Pancreas (tissue), 10 donors: ENCODE measurements at regions not wholly inside any gene's neighbourhood (a gene's known extent, or its start where the extent isn't known, plus 50 kb on each side); places are given as distances from the start of the nearest gene placed in this dataset.

ENCODE experiments used
- ATAC-seq, 4 donors: fragments of 200-7000 bp; cut with Tn5 transposase; one replicate each; pipeline versions ENCODE4 v1.8.0 to v1.9.1; 2020; ENCODE audit warnings: mild to moderate bottlenecking in 4 of 4, moderate library complexity in 4 of 4
- DNase-seq, 6 donors: peaks; one replicate each; pipeline ENCODE4 v3.0.0-alpha.2; 2020
- FAIRE-seq: peaks from 2 replicates; lab custom pipeline; 2012; peaks lifted over from hg19 to GRCh38; lab: Jason Lieb, UNC
- H3K27ac ChIP-seq, 4 donors: fragments of 200-600 bp; sonication (generic); 1 replicate in 3 of 4; 2 replicates in 1 of 4; pipeline versions ENCODE4 v1.5.0 to v1.8.0; 2020
- H3K27me3 ChIP-seq, 4 donors: fragments of 200-600 bp; one replicate each; pipeline ENCODE4 v1.8.0; 2021
- H3K36me3 ChIP-seq, 3 donors: fragments of 200-600 bp; sonication (generic) in 1 of 3; one replicate each; pipeline versions ENCODE4 v1.5.0 to v1.8.0; 2020 to 2021
- H3K4me1 ChIP-seq, 3 donors: fragments of 200-600 bp; one replicate each; pipeline ENCODE4 v1.8.0; 2021
- H3K4me3 ChIP-seq, 4 donors: fragments of 200-600 bp; sonication (generic) in 2 of 4; one replicate each; pipeline versions ENCODE4 v1.5.0 to v1.8.0; 2020 to 2021
- H3K9me3 ChIP-seq, 4 donors: fragments of 200-600 bp; one replicate each; pipeline ENCODE4 v1.8.0; 2021
- CTCF ChIP-seq, 4 donors: fragments of 200-600 bp; sonication (generic) in 3 of 4; IDR thresholded peaks; one replicate each; pipeline versions ENCODE4 v1.5.0 to v1.8.0; 2021; ENCODE audit warnings: antibody characterized with exemption in 4 of 4
- WGBS, 2 donors: extraction: QIAGEN DNeasy Blood & Tissue Kit; methylation state at CpG; one replicate each; pipeline ENCODE4 v1.1.7; 2013; 5-methylcytosine and 5-hydroxymethylcytosine counted together
- intact Hi-C, 3 donors: fragments of 100-400 bp; cut with DNase I; formaldehyde crosslinking; loops; one replicate each; pipeline versions ENCODE4 v1.11.1 to v1.14.2; 2022
- donor health status: healthy with polysubstance abuse.
- donor health status: DM: no; HTN: no; CAD: no; lungs with moderate emphysema.
- donor health status: DM: no; HTN: no; CAD: no.
- donor health status: control.
- donor health status: control.
- donor health status: Bipolar disorder and iron deficiency.
- donor health status: DM: yes; HTN: yes; CAD: no.
- donor health status: DM: no; HTN: no; CAD: no.
- donor health status: DM: no; HTN: no; CAD: no.
- donor health status: DM: yes; HTN: yes; CAD: no.

GRCh38 chr2:207353836-207354235 lies 175.9 kb upstream of the CREB1 start:
- no peak for ATAC-seq

GRCh38 chr2:207354462-207354861 lies 175.3 kb upstream of the CREB1 start:
- DNase-seq (no peak), FAIRE-seq (no peak), ATAC-seq (no peak)
- Histone ChIP-seq H3K27ac (no peak overlapping the region), H3K36me3 (no peaks in the 10 kb centered on the region), H3K9me3 (no peaks in the 10 kb centered on the region), H3K4me1 (no peaks in the 10 kb centered on the region), H3K4me3 (no peak overlapping the region), H3K27me3 (no peaks in the 10 kb centered on the region)
- WGBS, 2 donors, result 18 to 30% methylated on average over 1 of the region's 1 CpG
- TF ChIP-seq CTCF (IDR thresholded peaks at IDR 0.05), result no peak
- intact Hi-C loops, result no loop called here

More at GRCh38 chr2:207353836-207354235, 175.9 kb upstream of the CREB1 start:
- no peak for TF ChIP-seq CTCF (IDR thresholded peaks at IDR 0.05)
- no peak overlapping the region for H3K27ac ChIP-seq
- FAIRE-seq, result no peak
- no peak for DNase-seq
- H3K4me1 ChIP-seq, result no peaks in the 10 kb centered on the region
- no peak overlapping the region for H3K4me3 ChIP-seq
- no peaks in the 10 kb centered on the region for H3K36me3 ChIP-seq
- H3K9me3 ChIP-seq, result no peaks in the 10 kb centered on the region
- 59 to 67% methylated on average over 1 of the region's 1 CpG for WGBS, 2 donors
- no peaks in the 10 kb centered on the region for H3K27me3 ChIP-seq
- intact Hi-C loops, result no loop called here

GRCh38 chr2:207356567-207356966 lies 173.2 kb upstream of the CREB1 start:
- FAIRE-seq (no peak), DNase-seq (no peak), ATAC-seq (no peak)
- 20 to 21% methylated on average over 1 of the region's 1 CpG for WGBS, 2 donors
- H3K4me1 ChIP-seq, result no peaks in the 10 kb centered on the region
- H3K27ac ChIP-seq, result no peak overlapping the region
- TF ChIP-seq CTCF (IDR thresholded peaks at IDR 0.05), result no peak
- H3K36me3 ChIP-seq, result no peaks in the 10 kb centered on the region
- no peak overlapping the region for H3K4me3 ChIP-seq
- no peaks in the 10 kb centered on the region for H3K27me3 ChIP-seq
- intact Hi-C loops, result no loop called here
- H3K9me3 ChIP-seq, result no peaks in the 10 kb centered on the region

- ATAC-seq, result no peak
- no peak for FAIRE-seq
- Histone ChIP-seq H3K4me1 (no peaks in the 10 kb centered on the region), H3K27ac (no peak overlapping the region), H3K27me3 (peaks cover 0 to 2% (median 0%) of the 10 kb centered on the region in 4 donors), H3K36me3 (no peaks in the 10 kb centered on the region), H3K4me3 (no peak overlapping the region), H3K9me3 (no peaks in the 10 kb centered on the region)
- intact Hi-C loops, result no loop called here
- DNase-seq, result no peak
- TF ChIP-seq CTCF (IDR thresholded peaks at IDR 0.05), result no peak
- 44 to 52% methylated on average over 2 of the region's 2 CpGs for WGBS, 2 donors
These were observed 172.5 kb upstream of the CREB1 start for GRCh38 chr2:207357216-207357615.

GRCh38 chr2:207362716-207363115 lies 167.0 kb upstream of the CREB1 start:
- Histone ChIP-seq H3K4me1 (no peaks in the 10 kb centered on the region), H3K27me3 (peaks cover 0 to 2% (median 0%) of the 10 kb centered on the region in 4 donors), H3K9me3 (no peaks in the 10 kb centered on the region), H3K4me3 (no peak overlapping the region), H3K36me3 (no peaks in the 10 kb centered on the region), H3K27ac (no peak overlapping the region)
- no peak for ATAC-seq
- intact Hi-C loops, result no loop called here
- TF ChIP-seq CTCF (IDR thresholded peaks at IDR 0.05), result no peak
- no peak for DNase-seq
- WGBS, 2 donors, result 45 to 53% methylated on average over 2 of the region's 2 CpGs
- no peak for FAIRE-seq
